GM12878 (cell line): ENCODE measurements at regions not wholly inside any gene's neighbourhood (a gene's known extent, or its start where the extent isn't known, plus 50 kb on each side); places are given as distances from the start of the nearest gene placed in this dataset.

ENCODE experiments used
- ATAC-seq: fragments of 200-7000 bp; cut with Tn5 transposase; 3 replicates; pipeline ENCODE4 v1.9.1; 2020; ENCODE audit warnings: mild to moderate bottlenecking, moderate library complexity
- BruUV-seq: library from RNA; stranded (reverse); fragments of 400-500 nt; replicated peaks from 2 replicates; lab custom pipeline; 2021; lab: Mats Ljungman, UMichigan
- CTCF ChIA-PET: fragments of 300-600 bp; sonication (Branson Sonifier 250); formaldehyde crosslinking; extraction: SDS; loops from one replicate; lab custom pipeline; 2021; ENCODE audit warnings: inconsistent platforms; lab: Yijun Ruan, JAX
- POLR2A ChIA-PET: fragments of 350-600 bp; formaldehyde crosslinking; extraction: SDS; loops from one replicate; lab custom pipeline; 2021; ENCODE audit warnings: inconsistent platforms; lab: Charles Lee
- RAD21 ChIA-PET: fragments of 300-600 bp; sonication (Branson Sonifier 250); formaldehyde crosslinking; loops from one replicate; lab custom pipeline; 2023; ENCODE audit warnings: antibody characterized with exemption; ENCODE audit not compliant: unreplicated experiment; lab: Charles Lee
- SMC1A ChIA-PET: fragments of 300-600 bp; sonication (Branson Sonifier 250); formaldehyde crosslinking; loops from one replicate; lab custom pipeline; 2023; ENCODE audit not compliant: unreplicated experiment, uncharacterized antibody; lab: Charles Lee
- DNase-seq: peaks from one replicate; pipeline ENCODE4 v3.0.0-alpha.2; 2011; ENCODE audit warnings: low read depth, low spot score
- FAIRE-seq: peaks from 3 replicates; lab custom pipeline; 2011; peaks lifted over from hg19 to GRCh38; lab: Jason Lieb, UNC
- H2AFZ ChIP-seq: 2 replicates; pipeline ENCODE4 v1.6.0; 2011; ENCODE audit warnings: low read depth, low read length, control low read depth; ENCODE audit not compliant: control insufficient read depth
- H3K27ac ChIP-seq: 2 replicates; pipeline ENCODE4 v1.5.1; 2011; ENCODE audit warnings: control low read depth; ENCODE audit not compliant: control insufficient read depth, insufficient read depth
- H3K27me3 ChIP-seq, 2 experiments: replicated peaks in 1 of 2; 2 replicates each; pipeline versions ENCODE4 v1.6.0 to v1.6.1; 2011; ENCODE audit warnings: low read length in 1 of 2; ENCODE audit not compliant: control insufficient read depth in 2 of 2, insufficient read depth in 2 of 2
- H3K36me3 ChIP-seq, 2 experiments: 2 replicates each; pipeline ENCODE4 v1.5.1; 2011; ENCODE audit warnings: low read length in 1 of 2; ENCODE audit not compliant: control insufficient read depth in 2 of 2, insufficient read depth in 2 of 2
- H3K4me1 ChIP-seq: 2 replicates; pipeline ENCODE4 v1.6.1; 2011; ENCODE audit warnings: mild to moderate bottlenecking, low read length, moderate library complexity, mixed read lengths; ENCODE audit not compliant: control insufficient read depth, insufficient read depth
- H3K4me2 ChIP-seq: 2 replicates; pipeline ENCODE4 v1.6.0; 2011; ENCODE audit warnings: control low read depth; ENCODE audit not compliant: control insufficient read depth, insufficient read depth
- H3K4me3 ChIP-seq: fragments of 200-600 bp; sonication (generic); 2 replicates; pipeline ENCODE4 v1.5.1; 2016
- H3K79me2 ChIP-seq: 2 replicates; pipeline ENCODE4 v1.6.0; 2011; ENCODE audit warnings: low read length; ENCODE audit not compliant: control insufficient read depth, insufficient read depth
- H3K9ac ChIP-seq: 2 replicates; pipeline ENCODE4 v1.8.0; 2011; ENCODE audit warnings: low read length, control low read depth, mixed read lengths; ENCODE audit not compliant: control insufficient read depth, insufficient read depth
- H3K9me3 ChIP-seq: replicated peaks from 3 replicates; pipeline ENCODE4 v1.5.1; 2011; ENCODE audit warnings: mild to moderate bottlenecking, low read length; ENCODE audit not compliant: control insufficient read depth, insufficient read depth
- H4K20me1 ChIP-seq: 2 replicates; pipeline ENCODE4 v1.6.0; 2011; ENCODE audit not compliant: control insufficient read depth, insufficient read depth
- CBFB ChIP-seq: IDR thresholded peaks from 2 replicates; pipeline ENCODE4 v1.6.1; 2016; ENCODE audit warnings: antibody characterized with exemption, low read depth
- EED ChIP-seq: sonication (generic); IDR thresholded peaks from 2 replicates; pipeline ENCODE4 v1.6.1; 2016; ENCODE audit warnings: antibody characterized with exemption, low read depth
- EGR1 ChIP-seq, 2 experiments: IDR thresholded peaks; 1 replicate in 1 of 2; 2 replicates in 1 of 2; pipeline ENCODE4 v1.6.1; 2011 to 2012; ENCODE audit warnings: low read depth in 2 of 2, low read length in 2 of 2, borderline replicate concordance in 1 of 2, mild to moderate bottlenecking in 1 of 2, moderate library complexity in 1 of 2
- GABPA ChIP-seq: IDR thresholded peaks from 2 replicates; pipeline ENCODE4 v1.6.1; 2014; ENCODE audit warnings: antibody characterized with exemption, low read depth, mild to moderate bottlenecking, inconsistent platforms
- HDAC2 ChIP-seq: fragments of 200-600 bp; sonication (generic); IDR thresholded peaks from 2 replicates; pipeline ENCODE4 v1.6.1; 2017
- JUND ChIP-seq: IDR thresholded peaks from 2 replicates; pipeline ENCODE4 v1.6.1; 2012; ENCODE audit warnings: low read depth, mild to moderate bottlenecking, low read length, improper control_type of control experiment, moderate library complexity
- KLF5 ChIP-seq: fragments of 450-650 bp; IDR thresholded peaks from 2 replicates; pipeline ENCODE4 v1.6.1; 2014; ENCODE audit warnings: mild to moderate bottlenecking; ENCODE audit not compliant: partially characterized antibody
- MTA3 ChIP-seq: IDR thresholded peaks from 2 replicates; pipeline ENCODE4 v1.6.1; 2012; ENCODE audit warnings: low read length, inconsistent platforms, borderline replicate concordance
- MYB ChIP-seq: fragments of 150-350 bp; IDR thresholded peaks from 2 replicates; pipeline ENCODE4 v1.6.1; 2014; ENCODE audit warnings: mild to moderate bottlenecking, low read depth, low read length, borderline replicate concordance
- NFIC ChIP-seq: IDR thresholded peaks from 2 replicates; pipeline ENCODE4 v1.6.1; 2012; ENCODE audit warnings: low read depth, mild to moderate bottlenecking, inconsistent platforms, low read length, moderate library complexity
- PRDM15 ChIP-seq: fragments of 450-650 bp; formaldehyde crosslinking; IDR thresholded peaks from 2 replicates; pipeline ENCODE4 v1.4.0; 2020; ENCODE audit warnings: mild to moderate bottlenecking, moderate library complexity
- REST ChIP-seq: IDR thresholded peaks from 2 replicates; pipeline ENCODE4 v1.6.1; 2012; ENCODE audit warnings: mild to moderate bottlenecking, low read depth, low read length
- SIX5 ChIP-seq: IDR thresholded peaks from 2 replicates; pipeline ENCODE4 v1.6.1; 2011; ENCODE audit warnings: mild to moderate bottlenecking, low read depth, low read length, moderate library complexity; ENCODE audit not compliant: severe bottlenecking
- SMARCA5 ChIP-seq: fragments of 450-650 bp; IDR thresholded peaks from 2 replicates; pipeline ENCODE4 v1.6.1; 2017; ENCODE audit warnings: mild to moderate bottlenecking
- STAT3 ChIP-seq: IDR thresholded peaks from 2 replicates; pipeline ENCODE4 v1.6.1; 2011; ENCODE audit warnings: low read depth, low read length, improper control_type of control experiment
- USF1 ChIP-seq: IDR thresholded peaks from 2 replicates; pipeline ENCODE4 v1.6.1; 2011; ENCODE audit warnings: borderline replicate concordance, low read depth, mild to moderate bottlenecking, moderate library complexity, mixed read lengths, low read length; ENCODE audit not compliant: insufficient read depth; ENCODE audit errors: extremely low read length
- ZNF622 ChIP-seq: fragments of 450-650 bp; IDR thresholded peaks from 2 replicates; pipeline ENCODE4 v1.6.1; 2017; ENCODE audit warnings: mild to moderate bottlenecking, inconsistent platforms
- WGBS: methylation state at CpG from one replicate; pipeline ENCODE4 v1.1.6; 2016; ENCODE audit warnings: low lambda C conversion rate; ENCODE audit not compliant: insufficient replicate concordance, insufficient coverage; ENCODE audit errors: missing lambda C conversion rate; 5-methylcytosine and 5-hydroxymethylcytosine counted together
- in situ Hi-C: fragments of 300-500 bp; cut with MboI; formaldehyde crosslinking; loops from 9 replicates; pipeline ENCODE4 v1.14.3; 2018; ENCODE audit warnings: mixed read lengths
- intact Hi-C: fragments of 100-400 bp; cut with micrococcal nuclease; formaldehyde crosslinking; loops from one replicate; pipeline ENCODE4 v1.14.2; 2022; ENCODE audit not compliant: unreplicated experiment

GRCh38 chrX:39819921-39820849, 277.6 kb downstream of the BCOR start:
- POLR2A ChIA-PET: no interaction called here
- H4K20me1 ChIP-seq: no peaks in the 10 kb centered on the region
- SMC1A ChIA-PET: no interaction called here
- no peaks in the 10 kb centered on the region; the same call in 2 of the 3 replicates for H3K9me3 ChIP-seq
- no peak overlapping the region for H3K4me3 ChIP-seq
- intact Hi-C loops (loop anchor here (10.0 kb wide), 2 partner anchors 195 to 645 kb away; no protein-coding TSS in a partner anchor), in situ Hi-C loops (no loop called here)
- H3K79me2 ChIP-seq: no peaks in the 10 kb centered on the region
- no peak overlapping the region for H3K27ac ChIP-seq
- H3K36me3 ChIP-seq: no peaks in the 10 kb centered on the region
- no peak for DNase-seq
- WGBS: 71% methylated on average over 30 of the region's 34 CpGs
- no peak overlapping the region for H3K4me2 ChIP-seq
- RAD21 ChIA-PET: no interaction called here
- no peak overlapping the region for H2AFZ ChIP-seq
- BruUV-seq: no TSS peak
- H3K27me3 ChIP-seq: no peaks in the 10 kb centered on the region
- peaks cover 14% of the 10 kb centered on the region for H3K4me1 ChIP-seq
- TF ChIP-seq HDAC2 (no peak), JUND (no peak), STAT3 (no peak), NFIC (no peak), MYB (no peak), EGR1 (IDR thresholded peaks at IDR 0.05; ENCODE audit: borderline replicate concordance in 1 of 2, low read depth in 2 of 2, low read length in 2 of 2) (no peak), KLF5 (no peak), ZNF622 (no peak), PRDM15 (CRISPR knock-in tag) (no peak), CBFB (no peak), MTA3 (no peak), GABPA (no peak), REST (no peak), SIX5 (no peak), SMARCA5 (no peak), EED (no peak), USF1 (no peak)
- ATAC-seq: no peak
- CTCF ChIA-PET: no interaction called here
- no peak overlapping the region for H3K9ac ChIP-seq
- FAIRE-seq: no peak
